Upper lobe of left lung (tissue), 6 donors: ENCODE measurements at regions not wholly inside any gene's neighbourhood (a gene's known extent, or its start where the extent isn't known, plus 50 kb on each side); places are given as distances from the start of the nearest gene placed in this dataset.

ENCODE experiments used
- ATAC-seq, 2 donors: fragments of 200-7000 bp; cut with Tn5 transposase; one replicate each; pipeline ENCODE4 v1.9.1; 2022; ENCODE audit warnings: mild to moderate bottlenecking in 2 of 2, moderate library complexity in 2 of 2; ENCODE audit not compliant: low FRiP score in 2 of 2
- DNase-seq, 2 donors: peaks; one replicate each; pipeline ENCODE4 v3.0.0-alpha.2; 2019 to 2020
- H3K27ac ChIP-seq, 4 donors: fragments of 200-600 bp; sonication (generic); one replicate each; pipeline ENCODE4 v1.5.1; 2016 to 2019
- H3K27me3 ChIP-seq, 4 donors: fragments of 200-600 bp; sonication (generic); one replicate each; pipeline ENCODE4 v1.5.1; 2017 to 2019
- H3K36me3 ChIP-seq, 4 donors: fragments of 200-600 bp; sonication (generic); one replicate each; pipeline ENCODE4 v1.5.1; 2016 to 2019
- H3K4me1 ChIP-seq, 4 donors: fragments of 200-600 bp; sonication (generic); one replicate each; pipeline ENCODE4 v1.5.1; 2018 to 2019
- H3K4me3 ChIP-seq, 4 donors: fragments of 200-600 bp; sonication (generic); one replicate each; pipeline ENCODE4 v1.5.1; 2017 to 2019; ENCODE audit warnings: mild to moderate bottlenecking in 2 of 4, moderate library complexity in 1 of 4
- H3K9me3 ChIP-seq, 4 donors: fragments of 200-600 bp; sonication (generic); one replicate each; pipeline ENCODE4 v1.5.1; 2018 to 2019
- CTCF ChIP-seq, 6 experiments: fragments of 450-650 bp in 4 of 6; fragments of 200-600 bp in 2 of 6; sonication (generic) in 2 of 6; IDR thresholded peaks; one replicate each; pipeline ENCODE4 v1.5.1; 2016 to 2019; ENCODE audit warnings: antibody characterized with exemption in 6 of 6
- EP300 ChIP-seq, 4 donors: sonication (generic); formaldehyde crosslinking; IDR thresholded peaks; one replicate each; pipeline ENCODE4 v1.5.1; 2017; ENCODE audit warnings: antibody characterized with exemption in 4 of 4, control low read depth in 2 of 4
- POLR2A ChIP-seq, 4 donors: fragments of 450-650 bp; IDR thresholded peaks; one replicate each; pipeline ENCODE4 v1.5.1; 2016 to 2017; ENCODE audit warnings: antibody characterized with exemption in 4 of 4, mild to moderate bottlenecking in 2 of 4
- POLR2AphosphoS5 ChIP-seq, 2 donors: sonication (generic); formaldehyde crosslinking; IDR thresholded peaks; one replicate each; pipeline ENCODE4 v1.5.1; 2017; ENCODE audit warnings: antibody characterized with exemption in 2 of 2
- WGBS, 2 donors: methylation state at CpG; one replicate each; pipeline ENCODE4 v1.1.5; 2017 to 2018; 5-methylcytosine and 5-hydroxymethylcytosine counted together
- donor health status: DM: no; HTN: no; CAD: no; lungs with moderate emphysema.
- donor health status: DM: no; HTN: yes; CAD: no; lungs with severe emphysema.

- no peaks in the 10 kb centered on the region for H3K36me3 ChIP-seq
- no peak for ATAC-seq
- TF ChIP-seq CTCF (IDR thresholded peaks at IDR 0.05) (no peak), POLR2A (IDR thresholded peaks at IDR 0.05) (no peak), POLR2AphosphoS5 (IDR thresholded peaks at IDR 0.05) (no peak), EP300 (IDR thresholded peaks at IDR 0.05) (no peak)
- no peak for DNase-seq
- WGBS, 2 donors, result 77 to 87% methylated on average over 2 of the region's 2 CpGs
- no peaks in the 10 kb centered on the region for H3K9me3 ChIP-seq
- H3K4me1 ChIP-seq, result no peaks in the 10 kb centered on the region
- no peak overlapping the region for H3K4me3 ChIP-seq
- H3K27ac ChIP-seq, result no peak overlapping the region
- H3K27me3 ChIP-seq, result no peaks in the 10 kb centered on the region
Observed at GRCh38 chr15:61383421-61383820, 154.3 kb upstream of the RORA start.

- TF ChIP-seq POLR2A (IDR thresholded peaks at IDR 0.05) (no peak), EP300 (IDR thresholded peaks at IDR 0.05) (no peak), POLR2AphosphoS5 (IDR thresholded peaks at IDR 0.05) (no peak), CTCF (IDR thresholded peaks at IDR 0.05) (no peak)
- ATAC-seq, result no peak
- DNase-seq, result no peak
- Histone ChIP-seq H3K9me3 (no peaks in the 10 kb centered on the region), H3K4me3 (no peak overlapping the region), H3K36me3 (no peaks in the 10 kb centered on the region), H3K27ac (no peak overlapping the region), H3K4me1 (no peaks in the 10 kb centered on the region), H3K27me3 (no peaks in the 10 kb centered on the region)
- WGBS, 2 donors, result 63 to 89% methylated on average over 1 of the region's 1 CpG
Observed at GRCh38 chr15:61382927-61383326, 153.8 kb upstream of the RORA start.

- no peak for DNase-seq
- no peak for ATAC-seq
- Histone ChIP-seq H3K27me3 (no peaks in the 10 kb centered on the region), H3K27ac (no peak overlapping the region), H3K4me3 (no peak overlapping the region), H3K36me3 (no peaks in the 10 kb centered on the region), H3K4me1 (no peaks in the 10 kb centered on the region), H3K9me3 (no peaks in the 10 kb centered on the region)
- 75 to 83% methylated on average over 3 of the region's 3 CpGs for WGBS, 2 donors
- no peak for TF ChIP-seq CTCF (IDR thresholded peaks at IDR 0.05)
- no peak for TF ChIP-seq POLR2AphosphoS5 (IDR thresholded peaks at IDR 0.05)
- no peak for TF ChIP-seq POLR2A (IDR thresholded peaks at IDR 0.05)
- no peak for TF ChIP-seq EP300 (IDR thresholded peaks at IDR 0.05)
Observed at GRCh38 chr15:61381501-61381900, 152.4 kb upstream of the RORA start.

- TF ChIP-seq EP300 (IDR thresholded peaks at IDR 0.05) (no peak), POLR2A (IDR thresholded peaks at IDR 0.05) (no peak), CTCF (IDR thresholded peaks at IDR 0.05) (no peak), POLR2AphosphoS5 (IDR thresholded peaks at IDR 0.05) (no peak)
- ATAC-seq (no peak), DNase-seq (no peak)
- no peak overlapping the region for H3K27ac ChIP-seq
- H3K9me3 ChIP-seq, result no peaks in the 10 kb centered on the region
- no peaks in the 10 kb centered on the region for H3K4me1 ChIP-seq
- H3K36me3 ChIP-seq, result no peaks in the 10 kb centered on the region
- no peak overlapping the region for H3K4me3 ChIP-seq
- no peaks in the 10 kb centered on the region for H3K27me3 ChIP-seq
- 70 to 74% methylated on average over 2 of the region's 2 CpGs for WGBS, 2 donors
Observed at GRCh38 chr15:61380270-61380669, 151.2 kb upstream of the RORA start.

- H3K4me3 ChIP-seq, result no peak overlapping the region
- ATAC-seq, result no peak
- H3K4me1 ChIP-seq, result no peaks in the 10 kb centered on the region
- no peaks in the 10 kb centered on the region for H3K36me3 ChIP-seq
- TF ChIP-seq CTCF (IDR thresholded peaks at IDR 0.05) (no peak), EP300 (IDR thresholded peaks at IDR 0.05) (no peak), POLR2AphosphoS5 (IDR thresholded peaks at IDR 0.05) (no peak), POLR2A (IDR thresholded peaks at IDR 0.05) (no peak)
- H3K27ac ChIP-seq, result no peak overlapping the region
- no peaks in the 10 kb centered on the region for H3K9me3 ChIP-seq
- no peaks in the 10 kb centered on the region for H3K27me3 ChIP-seq
- DNase-seq, result no peak
- WGBS, 2 donors, result 82 to 91% methylated on average over 1 of the region's 1 CpG
Observed at GRCh38 chr15:61379005-61379404, 149.9 kb upstream of the RORA start.
